ENCODE measurements at regions not wholly inside any gene's neighbourhood (a gene's known extent, or its start where the extent isn't known, plus 50 kb on each side); places are given as distances from the start of the nearest gene placed in this dataset.
A peak's percentile ranks its signal among the peaks of the same experiment; 100 is the strongest.
"Not testable (repeated sequence)": the region's sequence is repeated elsewhere in the genome, so short reads cannot be mapped to it uniquely, and the experiment has no call there.

- TF ChIP-seq USF2 (IDR thresholded peaks at IDR 0.05) (no peak), FOXS1 (CRISPR knock-in tag; IDR thresholded peaks at IDR 0.05) (no peak), RFX5 (IDR thresholded peaks at IDR 0.05) (no peak)
Observed at GRCh38 chr1:72969461-72969860, 687.1 kb upstream of the NEGR1 start (continued).

- ATAC-seq = no peak
- H3K4me3 ChIP-seq = no peak overlapping the region
- no peaks in the 10 kb centered on the region for H3K9me3 ChIP-seq
- no peak for TF ChIP-seq NPAS2 (CRISPR knock-in tag; IDR thresholded peaks at IDR 0.05; ENCODE audit: borderline replicate concordance)
- no peak for TF ChIP-seq FOXS1 (CRISPR knock-in tag; IDR thresholded peaks at IDR 0.05)
- TF ChIP-seq ZFP36 (IDR thresholded peaks at IDR 0.05; ENCODE audit: borderline replicate concordance, partially characterized antibody) = no peak
- TF ChIP-seq RFX5 (IDR thresholded peaks at IDR 0.05) = no peak
- TF ChIP-seq HOXB13 (CRISPR knock-in tag; IDR thresholded peaks at IDR 0.05; ENCODE audit: low read depth) = no peak
- no peak for TF ChIP-seq USF2 (IDR thresholded peaks at IDR 0.05)
- TF ChIP-seq ZNF302 (CRISPR knock-in tag; IDR thresholded peaks at IDR 0.05) = no peak
- no peak for TF ChIP-seq RNF2 (IDR thresholded peaks at IDR 0.05; ENCODE audit: borderline replicate concordance, low read depth)
- TF ChIP-seq BHLHE40 (IDR thresholded peaks at IDR 0.05; ENCODE audit: low read depth, low read length) = no peak
- TF ChIP-seq JUN (IDR thresholded peaks at IDR 0.05) = no peak
- TF ChIP-seq RCOR1 (IDR thresholded peaks at IDR 0.05; ENCODE audit: low read depth, low read length) = no peak
- TF ChIP-seq CTCF (IDR thresholded peaks at IDR 0.05) = no peak
- TF ChIP-seq HEYL (CRISPR knock-in tag; IDR thresholded peaks at IDR 0.05) = no peak
- no peak for TF ChIP-seq HES2 (IDR thresholded peaks at IDR 0.05)
- no peak for TF ChIP-seq JUNB (IDR thresholded peaks at IDR 0.05)
- TF ChIP-seq TP53 (CRISPR knock-in tag; IDR thresholded peaks at IDR 0.05) = no peak
- no peak for TF ChIP-seq CEBPB (IDR thresholded peaks at IDR 0.05)
- no peak for TF ChIP-seq HMGXB4 (CRISPR knock-in tag; IDR thresholded peaks at IDR 0.05; ENCODE audit: borderline replicate concordance)
- no peak for TF ChIP-seq SREBF2 (IDR thresholded peaks at IDR 0.05)
- CTCF ChIA-PET = no interaction called here
- no peak overlapping the region for H3K4me2 ChIP-seq
- no peaks in the 10 kb centered on the region for H3K4me1 ChIP-seq
- DNase-seq (ENCODE audit: low read depth in 1 of 2, low spot score in 1 of 2) = no peak
- H3K27ac ChIP-seq = no peak overlapping the region
- no peak for FAIRE-seq
- POLR2A ChIA-PET = no interaction called here
Observed at GRCh38 chr1:72954943-72955342, 672.6 kb upstream of the NEGR1 start.

GRCh38 chr1:72950900-72951299 is 668.6 kb upstream of the NEGR1 start:
- FAIRE-seq; CTCF ChIA-PET; H3K4me2 ChIP-seq; H3K27ac ChIP-seq; DNase-seq (ENCODE audit: low read depth in 1 of 2, low spot score in 1 of 2); ATAC-seq; H3K9me3 ChIP-seq; H3K4me1 ChIP-seq; POLR2A ChIA-PET; H3K4me3 ChIP-seq: not testable (repeated sequence)
- peak; percentile 58 for TF ChIP-seq ZC3H11A (IDR thresholded peaks at IDR 0.05)
- 6% methylated on average over 3 of the region's 3 CpGs for WGBS (ENCODE audit: missing lambda C conversion rate)
